ENCODE measurements at regions not wholly inside any gene's neighbourhood (a gene's known extent, or its start where the extent isn't known, plus 50 kb on each side); places are given as distances from the start of the nearest gene placed in this dataset.
A peak's percentile ranks its signal among the peaks of the same experiment; 100 is the strongest.
"Not testable (repeated sequence)": the region's sequence is repeated elsewhere in the genome, so short reads cannot be mapped to it uniquely, and the experiment has no call there.

DNA sequence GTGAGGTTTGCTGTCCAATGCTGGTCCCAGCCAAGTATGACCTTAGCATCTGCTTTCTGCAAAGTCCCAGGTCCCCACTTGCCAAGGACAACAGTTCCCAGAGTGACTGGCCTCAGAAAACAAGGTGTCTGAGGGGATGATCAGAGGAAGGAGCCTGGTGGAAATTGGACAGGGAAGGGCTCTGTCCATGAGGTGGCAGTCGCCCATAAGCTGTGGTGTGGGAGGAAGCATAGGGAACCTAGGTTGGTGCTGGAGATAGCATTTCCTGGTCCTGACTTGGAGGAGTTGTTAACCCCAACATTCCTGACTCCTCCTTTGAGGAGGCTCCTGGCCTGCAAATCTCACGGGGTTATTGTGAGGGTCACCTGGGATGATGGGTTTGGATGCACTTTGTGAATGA, 77.8 kb downstream of the LIMS4 start:
- H3K36me3 ChIP-seq; H3K9me3 ChIP-seq (replicated peaks); H3K4me3 ChIP-seq; H3K4me1 ChIP-seq (replicated peaks); DNase-seq (ENCODE audit: low read depth in 1 of 2, low spot score in 2 of 2); H3K27ac ChIP-seq; H3K27me3 ChIP-seq (replicated peaks): not testable (repeated sequence)

- H3K4me1 ChIP-seq (replicated peaks); H3K4me3 ChIP-seq; H3K9me3 ChIP-seq (replicated peaks); DNase-seq (ENCODE audit: low read depth in 1 of 2, low spot score in 2 of 2); H3K36me3 ChIP-seq; H3K27me3 ChIP-seq (replicated peaks); H3K27ac ChIP-seq: not testable (repeated sequence)
Measured at GRCh38 chr2:110392366-110392765, 80.2 kb downstream of the LIMS4 start.

- not testable (repeated sequence) for DNase-seq (ENCODE audit: low read depth in 1 of 2, low spot score in 2 of 2); H3K36me3 ChIP-seq; H3K4me3 ChIP-seq; H3K27me3 ChIP-seq (replicated peaks); H3K27ac ChIP-seq; H3K9me3 ChIP-seq (replicated peaks); H3K4me1 ChIP-seq (replicated peaks)
Measured at GRCh38 chr2:110391035-110391418, 81.6 kb downstream of the LIMS4 start.

DNA sequence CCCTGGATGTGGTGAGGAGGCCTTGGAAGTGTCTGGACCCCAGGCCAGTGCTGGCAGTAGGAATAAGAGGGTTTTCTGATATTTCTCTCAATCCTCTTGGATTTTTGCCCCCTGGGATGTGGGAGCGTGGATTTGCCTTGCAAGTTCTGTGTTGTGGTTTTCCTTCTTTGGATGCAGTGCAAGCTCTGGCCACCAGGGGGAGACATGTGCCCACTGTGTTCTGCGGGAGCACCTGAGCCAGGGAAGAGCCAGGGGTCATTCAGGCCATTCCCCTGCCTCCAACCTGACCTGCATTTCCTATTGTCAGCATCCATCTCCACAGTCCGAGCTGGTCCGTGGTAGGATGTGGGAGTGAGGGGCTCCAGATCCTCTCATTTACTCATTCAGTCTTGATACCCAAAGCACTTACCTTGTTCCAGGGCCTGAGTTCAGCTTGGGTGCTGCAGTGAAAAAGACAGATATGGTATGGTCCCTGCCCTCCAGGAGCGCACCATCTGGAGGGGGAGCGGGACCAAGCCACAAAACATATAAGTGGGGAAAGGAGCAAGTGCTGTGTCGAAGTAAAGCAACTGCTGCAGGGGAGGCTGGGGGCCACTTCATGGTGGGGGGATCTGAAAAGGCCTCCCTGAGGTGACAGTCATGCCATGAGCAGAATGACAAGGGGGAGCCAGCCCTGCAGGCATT, 82.1 kb downstream of the LIMS4 start:
- not testable (repeated sequence) for H3K27ac ChIP-seq; H3K27me3 ChIP-seq (replicated peaks); H3K36me3 ChIP-seq; H3K9me3 ChIP-seq (replicated peaks); H3K4me3 ChIP-seq; H3K4me1 ChIP-seq (replicated peaks)
- peak; percentile 9 to 22 for DNase-seq (ENCODE audit: low read depth in 1 of 2, low spot score in 2 of 2)

DNA sequence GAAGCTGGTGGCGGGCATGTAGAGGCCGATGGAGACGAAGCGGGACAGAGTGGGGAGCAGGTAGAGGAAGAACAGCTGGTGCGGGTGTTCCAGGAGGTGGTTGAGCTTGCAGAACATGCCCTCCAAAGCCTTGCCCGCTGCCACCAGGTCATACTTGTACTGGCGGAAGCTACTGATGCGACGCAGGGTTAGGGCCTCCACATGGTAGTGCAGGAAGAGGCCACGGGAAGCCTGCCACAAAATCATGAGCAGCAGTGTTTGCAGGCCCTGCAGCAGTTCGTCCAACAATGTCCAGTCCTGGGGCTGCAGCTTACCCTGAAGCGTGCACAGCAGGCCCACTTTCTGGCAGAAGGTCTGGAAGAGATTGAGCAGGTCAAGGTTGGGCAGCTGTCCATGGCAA, 85.6 kb downstream of the LIMS4 start:
- DNase-seq (ENCODE audit: low read depth in 1 of 2, low spot score in 2 of 2); H3K27ac ChIP-seq; H3K4me3 ChIP-seq; H3K4me1 ChIP-seq (replicated peaks); H3K36me3 ChIP-seq; H3K9me3 ChIP-seq (replicated peaks); H3K27me3 ChIP-seq (replicated peaks): not testable (repeated sequence)

GRCh38 chr2:110386546-110386945, 86.1 kb downstream of the LIMS4 start:
- H3K36me3 ChIP-seq; H3K27ac ChIP-seq; H3K4me3 ChIP-seq; H3K9me3 ChIP-seq (replicated peaks); DNase-seq (ENCODE audit: low read depth in 1 of 2, low spot score in 2 of 2); H3K27me3 ChIP-seq (replicated peaks); H3K4me1 ChIP-seq (replicated peaks): not testable (repeated sequence)

GRCh38 chr2:110384736-110385119, 87.9 kb downstream of the LIMS4 start:
- H3K4me3 ChIP-seq; H3K36me3 ChIP-seq; H3K27ac ChIP-seq; H3K9me3 ChIP-seq (replicated peaks); DNase-seq (ENCODE audit: low read depth in 1 of 2, low spot score in 2 of 2); H3K27me3 ChIP-seq (replicated peaks); H3K4me1 ChIP-seq (replicated peaks): not testable (repeated sequence)

- H3K36me3 ChIP-seq; H3K27me3 ChIP-seq (replicated peaks); H3K4me3 ChIP-seq; H3K27ac ChIP-seq; H3K9me3 ChIP-seq (replicated peaks); H3K4me1 ChIP-seq (replicated peaks); DNase-seq (ENCODE audit: low read depth in 1 of 2, low spot score in 2 of 2): not testable (repeated sequence)
Measured at GRCh38 chr2:110384109-110384735, 88.4 kb downstream of the LIMS4 start.

DNA sequence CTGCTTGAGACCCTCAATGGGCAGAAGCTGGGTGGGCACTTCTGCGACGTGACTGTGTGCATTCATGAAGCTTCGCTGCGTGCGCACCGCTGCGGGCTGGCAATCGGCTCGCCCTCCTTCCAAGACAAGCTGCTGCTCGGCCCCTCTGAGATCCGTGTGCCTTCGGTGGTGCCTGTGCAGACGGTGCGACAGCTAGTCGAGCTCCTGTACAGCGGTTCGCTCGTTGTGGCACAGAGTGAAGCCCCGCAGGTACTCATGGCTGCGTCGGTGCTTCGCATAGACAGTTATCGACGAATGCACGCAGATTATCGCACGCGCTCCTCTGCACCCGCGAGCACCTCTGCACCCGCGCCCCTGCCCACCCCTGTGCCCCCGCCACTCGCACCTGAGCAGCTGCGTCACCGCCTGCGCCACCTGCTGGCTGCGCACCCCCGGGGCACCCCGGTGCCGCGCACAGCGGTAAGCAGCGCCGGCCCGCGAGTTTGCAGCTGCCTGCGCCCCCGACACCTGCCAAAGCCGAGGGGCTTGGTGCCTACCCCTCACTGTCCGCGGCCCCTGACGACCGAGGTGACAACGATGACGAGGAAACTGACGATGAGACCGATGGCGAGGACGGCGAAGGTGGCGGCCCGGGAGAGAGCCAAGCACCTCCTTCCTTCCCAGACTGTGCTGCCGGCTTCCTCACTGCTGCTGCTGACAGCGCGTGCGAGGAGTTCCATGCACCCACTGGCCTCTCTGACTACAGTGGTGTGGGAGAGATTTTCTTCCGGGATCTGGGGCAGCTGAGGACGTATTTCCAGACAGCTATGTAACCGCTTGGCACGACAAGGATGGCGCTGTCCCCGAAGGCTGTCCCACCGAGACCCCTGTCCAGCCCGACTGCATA, 89.2 kb downstream of the LIMS4 start:
- not testable (repeated sequence) for H3K27ac ChIP-seq, H3K4me3 ChIP-seq

GRCh38 chr2:110373519-110373918, 99.1 kb downstream of the LIMS4 start:
- not testable (repeated sequence) for H3K4me1 ChIP-seq (replicated peaks); DNase-seq (ENCODE audit: low read depth in 1 of 2, low spot score in 2 of 2); H3K27me3 ChIP-seq (replicated peaks); H3K36me3 ChIP-seq; H3K4me3 ChIP-seq; H3K9me3 ChIP-seq (replicated peaks); H3K27ac ChIP-seq

More for the DNA sequence above, 89.2 kb downstream of the LIMS4 start:
- not testable (repeated sequence) for DNase-seq (ENCODE audit: low read depth in 1 of 2, low spot score in 2 of 2); H3K9me3 ChIP-seq (replicated peaks); H3K4me1 ChIP-seq (replicated peaks); H3K27me3 ChIP-seq (replicated peaks); H3K36me3 ChIP-seq

- DNase-seq (ENCODE audit: low read depth in 1 of 2, low spot score in 2 of 2); H3K4me1 ChIP-seq (replicated peaks); H3K27me3 ChIP-seq (replicated peaks); H3K27ac ChIP-seq; H3K4me3 ChIP-seq; H3K9me3 ChIP-seq (replicated peaks); H3K36me3 ChIP-seq: not testable (repeated sequence)
Measured at GRCh38 chr2:110371633-110372032, 101.0 kb downstream of the LIMS4 start.

DNA sequence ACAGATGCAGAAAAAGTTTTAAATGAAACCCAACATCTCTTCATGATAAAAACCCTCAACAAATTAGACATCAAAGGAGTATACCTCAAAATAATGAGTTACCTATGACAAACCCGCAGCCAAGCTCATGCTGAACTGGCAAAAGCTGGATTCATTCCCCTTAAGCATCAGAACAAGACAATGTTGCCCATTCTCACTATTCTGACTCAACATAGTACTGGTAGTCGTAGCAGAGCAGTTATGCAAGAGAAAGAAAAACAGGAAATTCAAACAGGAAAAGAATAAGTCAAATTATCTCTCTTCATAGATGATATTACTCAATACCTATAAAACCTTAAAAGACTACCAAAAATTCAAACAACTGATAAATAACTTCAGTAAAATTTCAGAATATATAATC, 115.0 kb downstream of the LIMS4 start:
- H3K4me1 ChIP-seq (replicated peaks); H3K27ac ChIP-seq; H3K27me3 ChIP-seq (replicated peaks); H3K36me3 ChIP-seq; DNase-seq (ENCODE audit: low read depth in 1 of 2, low spot score in 2 of 2); H3K4me3 ChIP-seq; H3K9me3 ChIP-seq (replicated peaks): not testable (repeated sequence)

DNA sequence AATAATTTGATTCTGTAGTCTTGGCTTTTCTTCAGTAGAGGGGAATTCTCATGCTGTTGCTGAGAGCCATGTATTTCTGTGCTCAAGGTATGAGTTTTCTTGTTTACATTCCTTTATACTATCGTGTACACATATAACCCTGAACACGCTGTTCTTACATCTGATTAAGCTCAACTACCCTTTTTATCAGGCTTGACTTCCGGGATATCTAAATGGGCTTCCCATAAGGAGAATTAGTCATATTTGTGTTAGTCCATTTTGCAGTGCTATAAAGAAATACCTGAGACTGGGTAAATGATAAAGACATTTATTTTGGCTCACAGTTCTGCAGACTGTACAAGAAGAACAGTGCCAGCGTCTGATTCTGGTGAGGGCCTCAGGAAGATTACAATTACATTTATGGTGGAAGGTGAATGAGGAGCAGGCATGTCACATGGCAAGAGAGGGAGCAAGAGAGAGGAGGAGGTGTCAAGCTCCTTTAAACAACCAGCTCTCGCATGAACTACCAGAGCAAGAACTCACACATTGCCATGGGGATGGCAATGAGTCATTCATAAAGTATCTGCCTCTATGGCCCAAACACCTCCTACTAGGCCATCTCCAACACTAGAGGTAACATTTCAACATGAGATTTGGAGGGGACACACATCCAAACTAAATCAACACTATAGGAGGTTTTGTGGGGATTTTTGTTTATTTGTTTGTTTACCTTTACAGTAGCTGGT, 118.2 kb downstream of the LIMS4 start:
- H3K36me3 ChIP-seq; H3K4me3 ChIP-seq; H3K9me3 ChIP-seq (replicated peaks); H3K4me1 ChIP-seq (replicated peaks); DNase-seq (ENCODE audit: low read depth in 1 of 2, low spot score in 2 of 2); H3K27me3 ChIP-seq (replicated peaks); H3K27ac ChIP-seq: not testable (repeated sequence)

DNA sequence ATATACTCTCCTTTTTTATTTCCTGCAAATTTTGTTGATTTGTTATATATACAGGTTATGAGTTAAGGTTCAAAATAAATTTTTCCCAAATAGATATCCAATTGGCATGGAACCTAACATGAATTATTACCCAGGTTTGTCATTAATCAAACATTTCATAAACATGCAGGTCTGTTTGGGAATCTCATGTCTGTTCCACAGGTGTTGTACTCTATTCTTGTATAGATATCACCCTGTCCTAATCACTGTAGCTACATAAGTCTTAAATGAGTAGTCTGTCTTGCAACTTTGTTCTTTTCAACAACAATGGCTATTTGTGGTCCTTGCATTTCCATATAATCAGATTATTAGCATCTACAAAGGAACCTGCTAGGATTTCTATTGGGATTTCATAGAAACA, 121.9 kb downstream of the LIMS4 start:
- not testable (repeated sequence) for DNase-seq (ENCODE audit: low read depth in 1 of 2, low spot score in 2 of 2); H3K36me3 ChIP-seq; H3K27me3 ChIP-seq (replicated peaks); H3K27ac ChIP-seq; H3K4me1 ChIP-seq (replicated peaks); H3K9me3 ChIP-seq (replicated peaks); H3K4me3 ChIP-seq

Data from SJSA1 (cell line).